ENCODE measurements at regions not wholly inside any gene's neighbourhood (a gene's known extent, or its start where the extent isn't known, plus 50 kb on each side); places are given as distances from the start of the nearest gene placed in this dataset.

DNA sequence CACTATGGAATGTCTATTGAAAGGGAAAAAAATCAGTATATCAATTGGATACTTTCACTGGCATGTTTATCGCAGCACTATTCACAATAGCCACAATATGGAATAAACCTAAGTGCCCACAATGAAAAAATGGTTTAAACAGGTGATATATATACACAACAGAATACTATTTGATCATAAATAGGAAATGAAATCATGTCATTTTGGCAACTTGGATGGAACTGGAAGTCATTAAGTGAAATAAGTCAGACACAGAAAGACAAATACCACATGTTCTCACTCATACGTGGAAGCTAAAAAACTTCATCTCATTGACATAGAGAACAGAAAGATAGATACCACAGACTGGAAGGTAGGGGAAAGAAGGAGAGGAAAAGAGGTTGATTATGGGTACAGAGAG lies 471.6 kb upstream of the FTMT start:
- Histone ChIP-seq H3K4me2 (no peak overlapping the region), H3K9me3 (no peaks in the 10 kb centered on the region), H3K4me1 (peaks cover 9% of the 10 kb centered on the region), H3K4me3 (no peak overlapping the region), H3K27ac (no peak overlapping the region)
- 90% methylated on average over 2 of the region's 2 CpGs for WGBS (ENCODE audit: missing lambda C conversion rate)
- CTCF ChIA-PET = no interaction called here
- DNase-seq (ENCODE audit: low read depth in 1 of 2, low spot score in 1 of 2) (no peak), ATAC-seq (no peak), FAIRE-seq (no peak)
- TF ChIP-seq, protein P1, sequence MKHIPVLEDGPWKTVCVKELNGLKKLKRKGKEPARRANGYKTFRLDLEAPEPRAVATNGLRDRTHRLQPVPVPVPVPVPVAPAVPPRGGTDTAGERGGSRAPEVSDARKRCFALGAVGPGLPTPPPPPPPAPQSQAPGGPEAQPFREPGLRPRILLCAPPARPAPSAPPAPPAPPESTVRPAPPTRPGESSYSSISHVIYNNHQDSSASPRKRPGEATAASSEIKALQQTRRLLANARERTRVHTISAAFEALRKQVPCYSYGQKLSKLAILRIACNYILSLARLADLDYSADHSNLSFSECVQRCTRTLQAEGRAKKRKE (CRISPR knock-in tag; IDR thresholded peaks at IDR 0.05; ENCODE audit: low read depth) = no peak
- TF ChIP-seq FOSL2 (IDR thresholded peaks at IDR 0.05) (no peak), FOSL2 (CRISPR knock-in tag; IDR thresholded peaks at IDR 0.05) (no peak), HOXA7 (CRISPR knock-in tag; IDR thresholded peaks at IDR 0.05) (no peak), FOXS1 (CRISPR knock-in tag; IDR thresholded peaks at IDR 0.05) (no peak)
- POLR2A ChIA-PET = no interaction called here

DNA sequence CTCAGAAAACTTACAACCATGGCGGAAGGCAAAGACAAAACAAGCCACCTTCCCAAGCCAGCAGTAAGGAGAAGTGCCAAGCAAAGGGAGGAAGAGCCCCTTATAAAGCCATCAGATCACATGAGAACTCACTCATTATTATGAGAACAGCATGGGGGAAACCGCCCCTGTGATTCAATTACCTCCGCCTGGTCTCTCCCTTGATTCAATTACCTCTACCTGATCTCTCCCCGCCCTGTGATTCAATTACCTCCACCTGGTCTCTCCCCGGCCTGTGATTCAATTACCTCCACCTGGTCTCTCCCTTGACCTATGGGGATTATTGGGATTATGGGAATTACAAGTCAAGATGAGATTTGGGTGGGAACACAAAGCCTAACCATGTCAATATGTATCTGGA lies 467.3 kb upstream of the FTMT start:
- no peak for ATAC-seq

More for the DNA sequence above, 467.3 kb upstream of the FTMT start:
- Histone ChIP-seq H3K27ac (no peak overlapping the region), H3K4me3 (no peak overlapping the region), H3K4me2 (no peak overlapping the region), H3K9me3 (no peaks in the 10 kb centered on the region), H3K4me1 (no peaks in the 10 kb centered on the region)
- TF ChIP-seq RAD21 (conservative IDR thresholded peaks at IDR 0.05 in 1 of 2, IDR thresholded peaks at IDR 0.05 in 1 of 2) (no peak), JUNB (IDR thresholded peaks at IDR 0.05) (no peak), CEBPB (IDR thresholded peaks at IDR 0.05) (no peak), ZNF302 (CRISPR knock-in tag; IDR thresholded peaks at IDR 0.05) (no peak), FOXS1 (CRISPR knock-in tag; IDR thresholded peaks at IDR 0.05) (no peak), POLR2AphosphoS2 (conservative IDR thresholded peaks at IDR 0.05; ENCODE audit: low read length) (no peak), TFCP2L1 (CRISPR knock-in tag; IDR thresholded peaks at IDR 0.05) (no peak), HEYL (CRISPR knock-in tag; IDR thresholded peaks at IDR 0.05) (no peak), CBX8 (IDR thresholded peaks at IDR 0.05) (no peak), MAZ (IDR thresholded peaks at IDR 0.05; ENCODE audit: borderline replicate concordance, low read depth, low read length) (no peak), KDM1A (IDR thresholded peaks at IDR 0.05; ENCODE audit: low read depth) (no peak), MAFK (IDR thresholded peaks at IDR 0.05; ENCODE audit: partially characterized antibody) (no peak), CHD2 (IDR thresholded peaks at IDR 0.05; ENCODE audit: low read length, partially characterized antibody) (no peak), HOXB13 (CRISPR knock-in tag; IDR thresholded peaks at IDR 0.05; ENCODE audit: low read depth) (no peak), RFX5 (IDR thresholded peaks at IDR 0.05) (no peak)
- TF ChIP-seq, protein P1 (CRISPR knock-in tag; IDR thresholded peaks at IDR 0.05; ENCODE audit: low read depth) = no peak
- TF ChIP-seq, protein P2, sequence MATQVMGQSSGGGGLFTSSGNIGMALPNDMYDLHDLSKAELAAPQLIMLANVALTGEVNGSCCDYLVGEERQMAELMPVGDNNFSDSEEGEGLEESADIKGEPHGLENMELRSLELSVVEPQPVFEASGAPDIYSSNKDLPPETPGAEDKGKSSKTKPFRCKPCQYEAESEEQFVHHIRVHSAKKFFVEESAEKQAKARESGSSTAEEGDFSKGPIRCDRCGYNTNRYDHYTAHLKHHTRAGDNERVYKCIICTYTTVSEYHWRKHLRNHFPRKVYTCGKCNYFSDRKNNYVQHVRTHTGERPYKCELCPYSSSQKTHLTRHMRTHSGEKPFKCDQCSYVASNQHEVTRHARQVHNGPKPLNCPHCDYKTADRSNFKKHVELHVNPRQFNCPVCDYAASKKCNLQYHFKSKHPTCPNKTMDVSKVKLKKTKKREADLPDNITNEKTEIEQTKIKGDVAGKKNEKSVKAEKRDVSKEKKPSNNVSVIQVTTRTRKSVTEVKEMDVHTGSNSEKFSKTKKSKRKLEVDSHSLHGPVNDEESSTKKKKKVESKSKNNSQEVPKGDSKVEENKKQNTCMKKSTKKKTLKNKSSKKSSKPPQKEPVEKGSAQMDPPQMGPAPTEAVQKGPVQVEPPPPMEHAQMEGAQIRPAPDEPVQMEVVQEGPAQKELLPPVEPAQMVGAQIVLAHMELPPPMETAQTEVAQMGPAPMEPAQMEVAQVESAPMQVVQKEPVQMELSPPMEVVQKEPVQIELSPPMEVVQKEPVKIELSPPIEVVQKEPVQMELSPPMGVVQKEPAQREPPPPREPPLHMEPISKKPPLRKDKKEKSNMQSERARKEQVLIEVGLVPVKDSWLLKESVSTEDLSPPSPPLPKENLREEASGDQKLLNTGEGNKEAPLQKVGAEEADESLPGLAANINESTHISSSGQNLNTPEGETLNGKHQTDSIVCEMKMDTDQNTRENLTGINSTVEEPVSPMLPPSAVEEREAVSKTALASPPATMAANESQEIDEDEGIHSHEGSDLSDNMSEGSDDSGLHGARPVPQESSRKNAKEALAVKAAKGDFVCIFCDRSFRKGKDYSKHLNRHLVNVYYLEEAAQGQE (IDR thresholded peaks at IDR 0.05) = no peak
- TF ChIP-seq, protein P3, sequence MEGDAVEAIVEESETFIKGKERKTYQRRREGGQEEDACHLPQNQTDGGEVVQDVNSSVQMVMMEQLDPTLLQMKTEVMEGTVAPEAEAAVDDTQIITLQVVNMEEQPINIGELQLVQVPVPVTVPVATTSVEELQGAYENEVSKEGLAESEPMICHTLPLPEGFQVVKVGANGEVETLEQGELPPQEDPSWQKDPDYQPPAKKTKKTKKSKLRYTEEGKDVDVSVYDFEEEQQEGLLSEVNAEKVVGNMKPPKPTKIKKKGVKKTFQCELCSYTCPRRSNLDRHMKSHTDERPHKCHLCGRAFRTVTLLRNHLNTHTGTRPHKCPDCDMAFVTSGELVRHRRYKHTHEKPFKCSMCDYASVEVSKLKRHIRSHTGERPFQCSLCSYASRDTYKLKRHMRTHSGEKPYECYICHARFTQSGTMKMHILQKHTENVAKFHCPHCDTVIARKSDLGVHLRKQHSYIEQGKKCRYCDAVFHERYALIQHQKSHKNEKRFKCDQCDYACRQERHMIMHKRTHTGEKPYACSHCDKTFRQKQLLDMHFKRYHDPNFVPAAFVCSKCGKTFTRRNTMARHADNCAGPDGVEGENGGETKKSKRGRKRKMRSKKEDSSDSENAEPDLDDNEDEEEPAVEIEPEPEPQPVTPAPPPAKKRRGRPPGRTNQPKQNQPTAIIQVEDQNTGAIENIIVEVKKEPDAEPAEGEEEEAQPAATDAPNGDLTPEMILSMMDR (IDR thresholded peaks at IDR 0.05) = no peak
- ChIA-PET POLR2A (no interaction called here), CTCF (no interaction called here)
- no peak for DNase-seq (ENCODE audit: low read depth in 1 of 2, low spot score in 1 of 2)
- no peak for FAIRE-seq
- 77% methylated on average over 5 of the region's 5 CpGs for WGBS (ENCODE audit: missing lambda C conversion rate)
